A673 (cell line): ENCODE measurements at regions not wholly inside any gene's neighbourhood (a gene's known extent, or its start where the extent isn't known, plus 50 kb on each side); places are given as distances from the start of the nearest gene placed in this dataset.

Source experiments
- BruUV-seq: library from RNA; stranded (reverse); fragments of 400-500 nt; replicated peaks from 2 replicates; lab custom pipeline; 2021; lab: Mats Ljungman, UMichigan
- CTCF ChIA-PET: fragments of 300-600 bp; sonication (Branson Sonifier 250); formaldehyde crosslinking; loops from one replicate; lab custom pipeline; 2022; ENCODE audit warnings: antibody characterized with exemption; lab: Charles Lee
- POLR2A ChIA-PET: fragments of 300-600 bp; sonication (Branson Sonifier 250); formaldehyde crosslinking; loops from one replicate; lab custom pipeline; 2022; ENCODE audit warnings: antibody characterized with exemption; ENCODE audit not compliant: low non-redundant PET; lab: Charles Lee
- DNase-seq: peaks from one replicate; pipeline ENCODE4 v3.0.0-alpha.2; 2015; ENCODE audit warnings: low spot score
- H3K27ac ChIP-seq: fragments of 200-600 bp; sonication (generic); 2 replicates; pipeline ENCODE4 v1.5.1; 2016; ENCODE audit warnings: mixed run types, low read depth, mild to moderate bottlenecking, mixed read lengths, antibody characterized with exemption, low read length; ENCODE audit not compliant: poor library complexity, severe bottlenecking
- H3K27me3 ChIP-seq: fragments of 200-600 bp; sonication (generic); replicated peaks from 2 replicates; pipeline ENCODE4 v1.6.1; 2017; ENCODE audit warnings: mixed run types, low read depth, mild to moderate bottlenecking, mixed read lengths, antibody characterized with exemption, low read length; ENCODE audit not compliant: insufficient read depth, poor library complexity
- H3K36me3 ChIP-seq: fragments of 200-600 bp; sonication (generic); 2 replicates; pipeline ENCODE4 v1.6.1; 2016; ENCODE audit warnings: mixed run types, mild to moderate bottlenecking, mixed read lengths, antibody characterized with exemption, low read length; ENCODE audit not compliant: insufficient read depth, poor library complexity, severe bottlenecking
- H3K4me1 ChIP-seq: fragments of 200-600 bp; sonication (generic); 2 replicates; pipeline ENCODE4 v1.6.1; 2017; ENCODE audit warnings: mixed run types, mild to moderate bottlenecking, mixed read lengths, antibody characterized with exemption, low read length; ENCODE audit not compliant: insufficient read depth, poor library complexity, severe bottlenecking
- H3K4me3 ChIP-seq: fragments of 200-600 bp; sonication (generic); 2 replicates; pipeline ENCODE4 v1.5.1; 2016; ENCODE audit warnings: low read depth, mixed run types, mild to moderate bottlenecking, mixed read lengths, low read length; ENCODE audit not compliant: poor library complexity, severe bottlenecking
- H3K9me3 ChIP-seq: fragments of 200-600 bp; sonication (generic); 2 replicates; pipeline ENCODE4 v1.6.1; 2016; ENCODE audit warnings: mixed run types, low read depth, mild to moderate bottlenecking, mixed read lengths, antibody characterized with exemption, low read length; ENCODE audit not compliant: poor library complexity, severe bottlenecking
- EZH2 ChIP-seq: fragments of 200-600 bp; sonication (generic); IDR thresholded peaks from 2 replicates; pipeline ENCODE4 v1.6.1; 2017; ENCODE audit warnings: borderline replicate concordance, low read depth, mild to moderate bottlenecking, mixed read lengths, antibody characterized with exemption, low read length; ENCODE audit not compliant: poor library complexity, severe bottlenecking
- intact Hi-C: fragments of 100-400 bp; cut with micrococcal nuclease; formaldehyde crosslinking; loops from one replicate; pipeline ENCODE4 v1.10.0; 2022; ENCODE audit not compliant: unreplicated experiment
- TF ChIP-seq, protein P1 (sequence below): fragments of 300-800, 200-600 bp; sonication (generic); conservative IDR thresholded peaks from 2 replicates; pipeline ENCODE4 v1.5.1; 2017; ENCODE audit warnings: low read depth, mild to moderate bottlenecking, antibody characterized with exemption, low read length, moderate library complexity, mixed read lengths

GRCh38 chr7:155222061-155222460 lies 75.6 kb upstream of the INSIG1 start:
- H3K36me3 ChIP-seq: no peaks in the 10 kb centered on the region
- no TSS peak for BruUV-seq
- CTCF ChIA-PET: no interaction called here
- no peaks in the 10 kb centered on the region for H3K27me3 ChIP-seq
- H3K9me3 ChIP-seq: no peaks in the 10 kb centered on the region
- H3K4me1 ChIP-seq: peaks cover 5% of the 10 kb centered on the region
- TF ChIP-seq EZH2: no peak
- TF ChIP-seq, protein P1, sequence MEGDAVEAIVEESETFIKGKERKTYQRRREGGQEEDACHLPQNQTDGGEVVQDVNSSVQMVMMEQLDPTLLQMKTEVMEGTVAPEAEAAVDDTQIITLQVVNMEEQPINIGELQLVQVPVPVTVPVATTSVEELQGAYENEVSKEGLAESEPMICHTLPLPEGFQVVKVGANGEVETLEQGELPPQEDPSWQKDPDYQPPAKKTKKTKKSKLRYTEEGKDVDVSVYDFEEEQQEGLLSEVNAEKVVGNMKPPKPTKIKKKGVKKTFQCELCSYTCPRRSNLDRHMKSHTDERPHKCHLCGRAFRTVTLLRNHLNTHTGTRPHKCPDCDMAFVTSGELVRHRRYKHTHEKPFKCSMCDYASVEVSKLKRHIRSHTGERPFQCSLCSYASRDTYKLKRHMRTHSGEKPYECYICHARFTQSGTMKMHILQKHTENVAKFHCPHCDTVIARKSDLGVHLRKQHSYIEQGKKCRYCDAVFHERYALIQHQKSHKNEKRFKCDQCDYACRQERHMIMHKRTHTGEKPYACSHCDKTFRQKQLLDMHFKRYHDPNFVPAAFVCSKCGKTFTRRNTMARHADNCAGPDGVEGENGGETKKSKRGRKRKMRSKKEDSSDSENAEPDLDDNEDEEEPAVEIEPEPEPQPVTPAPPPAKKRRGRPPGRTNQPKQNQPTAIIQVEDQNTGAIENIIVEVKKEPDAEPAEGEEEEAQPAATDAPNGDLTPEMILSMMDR: no peak
- no peak for DNase-seq
- POLR2A ChIA-PET: no interaction called here
- H3K4me3 ChIP-seq: no peak overlapping the region
- no peak overlapping the region for H3K27ac ChIP-seq
- intact Hi-C loops: no loop called here

DNA sequence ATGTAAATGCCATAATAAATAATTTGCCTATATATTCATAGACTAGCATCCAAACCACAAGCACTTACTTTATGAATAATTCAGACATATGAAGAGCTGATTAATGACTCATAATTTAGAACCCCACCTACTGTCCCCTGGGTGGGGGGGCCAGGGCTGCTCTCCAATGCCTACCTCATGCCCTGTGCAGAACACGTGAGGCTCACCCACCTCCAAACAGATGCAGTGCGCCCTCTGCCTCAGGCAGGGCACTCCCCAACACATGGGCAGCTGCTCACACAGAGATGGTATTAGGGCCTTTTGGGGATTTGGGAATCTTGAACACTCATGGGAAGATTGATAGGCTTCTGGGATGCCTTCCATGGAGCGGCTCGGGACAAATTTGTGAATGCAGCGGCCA lies 75.1 kb upstream of the INSIG1 start:
- TF ChIP-seq, protein P1: no peak
- TF ChIP-seq EZH2: no peak
- ChIA-PET CTCF (no interaction called here), POLR2A (no interaction called here)
- H3K4me1 ChIP-seq: peaks cover 5% of the 10 kb centered on the region
- H3K36me3 ChIP-seq: no peaks in the 10 kb centered on the region
- BruUV-seq: no TSS peak
- H3K4me3 ChIP-seq: no peak overlapping the region
- no peaks in the 10 kb centered on the region for H3K9me3 ChIP-seq
- no peak overlapping the region for H3K27ac ChIP-seq
- intact Hi-C loops: no loop called here
- H3K27me3 ChIP-seq: no peaks in the 10 kb centered on the region
- DNase-seq: no peak

- Histone ChIP-seq H3K27me3 (no peaks in the 10 kb centered on the region), H3K9me3 (no peaks in the 10 kb centered on the region), H3K4me3 (no peak overlapping the region), H3K27ac (no peak overlapping the region), H3K36me3 (no peaks in the 10 kb centered on the region), H3K4me1 (peaks cover 5% of the 10 kb centered on the region)
- intact Hi-C loops: no loop called here
- no peak for DNase-seq
- BruUV-seq: no TSS peak
- ChIA-PET POLR2A (no interaction called here), CTCF (no interaction called here)
- TF ChIP-seq, protein P1: no peak
- TF ChIP-seq EZH2: no peak
These were observed 74.7 kb upstream of the INSIG1 start for GRCh38 chr7:155223021-155223420.
